ENCODE measurements at regions not wholly inside any gene's neighbourhood (a gene's known extent, or its start where the extent isn't known, plus 50 kb on each side); places are given as distances from the start of the nearest gene placed in this dataset.

GRCh38 chr10:111933937-111934336 lies 249.6 kb downstream of the GPAM start:
- H3K27ac Mint-ChIP-seq: no peak overlapping the region
- no peak overlapping the region for H3K4me3 Mint-ChIP-seq
- TF ChIP-seq SMAD4 (CRISPR knock-in tag; IDR thresholded peaks at IDR 0.05) (no peak), ATF3 (CRISPR knock-in tag; conservative IDR thresholded peaks at IDR 0.05) (no peak), CBFB (CRISPR knock-in tag; IDR thresholded peaks at IDR 0.05; ENCODE audit: low read depth) (no peak)
- peak; percentile 81 for ATAC-seq
- H3K4me1 Mint-ChIP-seq: peaks cover 9% of the 10 kb centered on the region; the same call in 1 of the 2 replicates
- H3K36me3 Mint-ChIP-seq: peaks cover 9% of the 10 kb centered on the region
- H3K9me3 Mint-ChIP-seq: peaks cover 24% of the 10 kb centered on the region
- ChIA-PET CTCF (interaction anchor here (1.0 to 1.6 kb wide), 6 partner anchors 12 to 374 kb away, joined by 3 to 5 read pairs (median 3); no protein-coding TSS in a partner anchor), POLR2A (interaction anchor here (0.6 kb wide), 1 partner anchor 53 kb away, joined by 4 read pairs; no protein-coding TSS in a partner anchor)
- no peak for DNase-seq (ENCODE audit: low spot score)
- no peaks in the 10 kb centered on the region for H3K27me3 Mint-ChIP-seq (ENCODE audit: low read depth)

- Mint-ChIP-seq H3K4me1 (peaks cover 9% of the 10 kb centered on the region; the same call in 1 of the 2 replicates), H3K4me3 (no peak overlapping the region), H3K36me3 (peaks cover 6% of the 10 kb centered on the region), H3K9me3 (peaks cover 14% of the 10 kb centered on the region), H3K27ac (no peak overlapping the region), H3K27me3 (ENCODE audit: low read depth) (no peaks in the 10 kb centered on the region)
- ChIA-PET CTCF (interaction anchor here (1.4 kb wide), 1 partner anchor 205 kb away, joined by 3 read pairs; no protein-coding TSS in a partner anchor), POLR2A (no interaction called here)
- DNase-seq (ENCODE audit: low spot score) (no peak), ATAC-seq (no peak)
- TF ChIP-seq MYBL2 (CRISPR knock-in tag; IDR thresholded peaks at IDR 0.05): no peak
- no peak for TF ChIP-seq ZMAT4 (CRISPR knock-in tag; IDR thresholded peaks at IDR 0.05)
- TF ChIP-seq, protein P1, sequence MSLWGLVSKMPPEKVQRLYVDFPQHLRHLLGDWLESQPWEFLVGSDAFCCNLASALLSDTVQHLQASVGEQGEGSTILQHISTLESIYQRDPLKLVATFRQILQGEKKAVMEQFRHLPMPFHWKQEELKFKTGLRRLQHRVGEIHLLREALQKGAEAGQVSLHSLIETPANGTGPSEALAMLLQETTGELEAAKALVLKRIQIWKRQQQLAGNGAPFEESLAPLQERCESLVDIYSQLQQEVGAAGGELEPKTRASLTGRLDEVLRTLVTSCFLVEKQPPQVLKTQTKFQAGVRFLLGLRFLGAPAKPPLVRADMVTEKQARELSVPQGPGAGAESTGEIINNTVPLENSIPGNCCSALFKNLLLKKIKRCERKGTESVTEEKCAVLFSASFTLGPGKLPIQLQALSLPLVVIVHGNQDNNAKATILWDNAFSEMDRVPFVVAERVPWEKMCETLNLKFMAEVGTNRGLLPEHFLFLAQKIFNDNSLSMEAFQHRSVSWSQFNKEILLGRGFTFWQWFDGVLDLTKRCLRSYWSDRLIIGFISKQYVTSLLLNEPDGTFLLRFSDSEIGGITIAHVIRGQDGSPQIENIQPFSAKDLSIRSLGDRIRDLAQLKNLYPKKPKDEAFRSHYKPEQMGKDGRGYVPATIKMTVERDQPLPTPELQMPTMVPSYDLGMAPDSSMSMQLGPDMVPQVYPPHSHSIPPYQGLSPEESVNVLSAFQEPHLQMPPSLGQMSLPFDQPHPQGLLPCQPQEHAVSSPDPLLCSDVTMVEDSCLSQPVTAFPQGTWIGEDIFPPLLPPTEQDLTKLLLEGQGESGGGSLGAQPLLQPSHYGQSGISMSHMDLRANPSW (CRISPR knock-in tag; conservative IDR thresholded peaks at IDR 0.05; ENCODE audit: low read depth): no peak
Observed at GRCh38 chr10:111934931-111935330, 248.6 kb downstream of the GPAM start.

DNA sequence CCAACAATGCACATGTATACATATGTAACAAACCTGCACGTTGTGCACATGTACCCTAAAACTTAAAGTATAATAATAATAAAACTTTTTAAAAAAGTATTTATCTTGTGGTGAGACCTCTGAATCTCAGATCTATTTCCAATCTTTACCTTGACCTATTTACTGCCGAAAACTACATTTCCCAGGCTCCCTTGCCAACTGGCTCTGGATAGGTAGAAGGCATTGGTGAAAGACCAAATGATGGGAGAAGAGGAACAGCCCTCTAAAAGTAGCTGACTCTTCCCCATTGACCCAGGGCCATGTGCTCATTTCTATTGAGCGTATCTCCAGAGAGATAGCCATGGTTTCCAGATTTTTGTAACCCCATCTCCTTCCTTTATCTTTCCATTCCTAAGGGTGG lies 247.4 kb downstream of the GPAM start:
- Mint-ChIP-seq H3K9me3 (peaks cover 13% of the 10 kb centered on the region), H3K27ac (no peak overlapping the region), H3K4me3 (no peak overlapping the region)

More for the DNA sequence above, 247.4 kb downstream of the GPAM start:
- H3K36me3 Mint-ChIP-seq: peaks cover 6% of the 10 kb centered on the region
- POLR2A ChIA-PET: no interaction called here
- peaks cover 9% of the 10 kb centered on the region; the same call in 1 of the 2 replicates for H3K4me1 Mint-ChIP-seq
- TF ChIP-seq IRF2 (CRISPR knock-in tag; IDR thresholded peaks at IDR 0.05; ENCODE audit: borderline replicate concordance, low read depth): no peak
- TF ChIP-seq CBFB (CRISPR knock-in tag; IDR thresholded peaks at IDR 0.05; ENCODE audit: low read depth): no peak
- no peak for TF ChIP-seq AR (CRISPR knock-in tag; IDR thresholded peaks at IDR 0.05)
- no peak for TF ChIP-seq FOXP1 (CRISPR knock-in tag; IDR thresholded peaks at IDR 0.05; ENCODE audit: borderline replicate concordance)
- TF ChIP-seq JAZF1 (CRISPR knock-in tag; IDR thresholded peaks at IDR 0.05): no peak
- no peak for TF ChIP-seq ZNF138 (CRISPR knock-in tag; conservative IDR thresholded peaks at IDR 0.05)
- TF ChIP-seq KAT7 (CRISPR knock-in tag; IDR thresholded peaks at IDR 0.05; ENCODE audit: borderline replicate concordance): no peak
- TF ChIP-seq, protein P2, sequence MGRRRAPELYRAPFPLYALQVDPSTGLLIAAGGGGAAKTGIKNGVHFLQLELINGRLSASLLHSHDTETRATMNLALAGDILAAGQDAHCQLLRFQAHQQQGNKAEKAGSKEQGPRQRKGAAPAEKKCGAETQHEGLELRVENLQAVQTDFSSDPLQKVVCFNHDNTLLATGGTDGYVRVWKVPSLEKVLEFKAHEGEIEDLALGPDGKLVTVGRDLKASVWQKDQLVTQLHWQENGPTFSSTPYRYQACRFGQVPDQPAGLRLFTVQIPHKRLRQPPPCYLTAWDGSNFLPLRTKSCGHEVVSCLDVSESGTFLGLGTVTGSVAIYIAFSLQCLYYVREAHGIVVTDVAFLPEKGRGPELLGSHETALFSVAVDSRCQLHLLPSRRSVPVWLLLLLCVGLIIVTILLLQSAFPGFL (CRISPR knock-in tag; IDR thresholded peaks at IDR 0.05; ENCODE audit: borderline replicate concordance): no peak
- no peak for TF ChIP-seq JUN (CRISPR knock-in tag; IDR thresholded peaks at IDR 0.05)
- TF ChIP-seq MLX (CRISPR knock-in tag; IDR thresholded peaks at IDR 0.05): no peak
- no peak for TF ChIP-seq NR2C2 (CRISPR knock-in tag; IDR thresholded peaks at IDR 0.05)
- TF ChIP-seq GTF2I (CRISPR knock-in tag; conservative IDR thresholded peaks at IDR 0.05): no peak
- TF ChIP-seq PRDM15 (CRISPR knock-in tag; IDR thresholded peaks at IDR 0.05): no peak
- DNase-seq (ENCODE audit: low spot score): no peak
- no peaks in the 10 kb centered on the region for H3K27me3 Mint-ChIP-seq (ENCODE audit: low read depth)
- CTCF ChIA-PET: no interaction called here
- ATAC-seq: peak; percentile 57; the same call in 1 of the 2 replicates

Measured in WTC11 (cell line).